GM23338 (cell line): ENCODE measurements at regions not wholly inside any gene's neighbourhood (a gene's known extent, or its start where the extent isn't known, plus 50 kb on each side); places are given as distances from the start of the nearest gene placed in this dataset.

ENCODE experiments used
- ATAC-seq: fragments of 200-7000 bp; cut with Tn5 transposase; 3 replicates; pipeline ENCODE4 v1.9.1; 2020
- DNase-seq: peaks from one replicate; pipeline ENCODE4 v3.0.0-alpha.2; 2015; ENCODE audit warnings: low spot score
- H2AFZ ChIP-seq: fragments of 200-600 bp; sonication (generic); 2 replicates; pipeline ENCODE4 v1.8.0; 2016; ENCODE audit warnings: antibody characterized with exemption, mild to moderate bottlenecking, moderate library complexity
- H3F3A ChIP-seq: fragments of 200-600 bp; sonication (generic); replicated peaks from 2 replicates; pipeline ENCODE4 v1.8.0; 2017; ENCODE audit warnings: antibody characterized with exemption, mixed run types, low read depth
- H3K27ac ChIP-seq: fragments of 200-600 bp; sonication (generic); 2 replicates; pipeline ENCODE4 v1.6.1; 2016; ENCODE audit warnings: low read depth
- H3K27me3 ChIP-seq: fragments of 200-600 bp; sonication (generic); 2 replicates; pipeline ENCODE4 v1.8.0; 2016; ENCODE audit warnings: mild to moderate bottlenecking, mixed run types, moderate library complexity; ENCODE audit not compliant: insufficient read depth
- H3K36me3 ChIP-seq: fragments of 200-600 bp; sonication (generic); 2 replicates; pipeline ENCODE4 v1.8.0; 2016; ENCODE audit warnings: mild to moderate bottlenecking; ENCODE audit not compliant: insufficient read depth
- H3K4me1 ChIP-seq: fragments of 200-600 bp; sonication (generic); 2 replicates; pipeline ENCODE4 v1.8.0; 2016; ENCODE audit warnings: mild to moderate bottlenecking, moderate library complexity; ENCODE audit not compliant: insufficient read depth
- H3K4me2 ChIP-seq: fragments of 200-600 bp; sonication (generic); 2 replicates; pipeline ENCODE4 v1.7.1; 2017; ENCODE audit warnings: mixed run types
- H3K4me3 ChIP-seq: fragments of 200-600 bp; sonication (generic); 2 replicates; pipeline ENCODE4 v1.6.1; 2016; ENCODE audit warnings: mixed run types
- H3K79me2 ChIP-seq: fragments of 200-600 bp; sonication (generic); replicated peaks from 2 replicates; pipeline ENCODE4 v1.8.0; 2017; ENCODE audit warnings: mild to moderate bottlenecking; ENCODE audit not compliant: insufficient read depth
- H3K9me2 ChIP-seq: fragments of 200-600 bp; sonication (generic); 2 replicates; pipeline ENCODE4 v1.8.0; 2017; ENCODE audit not compliant: insufficient read depth
- H4K20me1 ChIP-seq: fragments of 200-600 bp; sonication (generic); replicated peaks from 2 replicates; pipeline ENCODE4 v1.8.0; 2017; ENCODE audit warnings: mild to moderate bottlenecking; ENCODE audit not compliant: insufficient read depth
- H3K27ac Mint-ChIP-seq: 2 replicates; pipeline ENCODE4 v1.8.0; 2020; ENCODE audit warnings: inconsistent platforms, mild to moderate bottlenecking, moderate library complexity, mixed read lengths
- H3K27me3 Mint-ChIP-seq: 3 replicates; pipeline ENCODE4 v1.8.0; 2022; ENCODE audit warnings: low read depth, mild to moderate bottlenecking, moderate library complexity, mixed read lengths, inconsistent platforms; ENCODE audit not compliant: insufficient read depth, poor library complexity
- H3K36me3 Mint-ChIP-seq: 3 replicates; pipeline ENCODE4 v1.8.0; 2021; ENCODE audit warnings: low read depth, mild to moderate bottlenecking, inconsistent platforms, moderate library complexity, mixed read lengths
- H3K4me1 Mint-ChIP-seq: 3 replicates; pipeline ENCODE4 v1.8.0; 2020; ENCODE audit warnings: mild to moderate bottlenecking, inconsistent platforms, mixed read lengths
- H3K4me3 Mint-ChIP-seq: 3 replicates; pipeline ENCODE4 v1.8.0; 2021; ENCODE audit warnings: moderate library complexity, mild to moderate bottlenecking, inconsistent platforms, mixed read lengths
- H3K9me3 Mint-ChIP-seq: 3 replicates; pipeline ENCODE4 v1.8.0; 2020; ENCODE audit warnings: moderate library complexity, mild to moderate bottlenecking, inconsistent platforms, mixed read lengths
- CREB1 ChIP-seq: fragments of 250-450 bp; sonication (Bioruptor Pico); IDR thresholded peaks from 2 replicates; pipeline ENCODE4 v1.5.0; 2020; ENCODE audit warnings: low read depth, mild to moderate bottlenecking, moderate library complexity
- EZH2 ChIP-seq: fragments of 200-600 bp; sonication (generic); IDR thresholded peaks from one replicate; pipeline ENCODE4 v1.8.0; 2017; ENCODE audit warnings: antibody characterized with exemption, mild to moderate bottlenecking, low read depth; ENCODE audit not compliant: unreplicated experiment
- EZH2phosphoT487 ChIP-seq: fragments of 200-600 bp; sonication (generic); IDR thresholded peaks from one replicate; pipeline ENCODE4 v1.8.1; 2018; ENCODE audit warnings: antibody characterized with exemption; ENCODE audit not compliant: unreplicated experiment
- JUNB ChIP-seq: IDR thresholded peaks from one replicate; pipeline ENCODE4 v1.6.1; 2016; ENCODE audit warnings: antibody characterized with exemption; ENCODE audit not compliant: unreplicated experiment
- NANOG ChIP-seq: IDR thresholded peaks from 2 replicates; pipeline ENCODE4 v1.6.1; 2016; ENCODE audit warnings: antibody characterized with exemption, borderline replicate concordance
- POLR2AphosphoS5 ChIP-seq: IDR thresholded peaks from 2 replicates; pipeline ENCODE4 v1.6.1; 2016; ENCODE audit warnings: antibody characterized with exemption, low read depth
- STAT1 ChIP-seq: IDR thresholded peaks from one replicate; pipeline ENCODE4 v1.6.1; 2016; ENCODE audit warnings: antibody characterized with exemption; ENCODE audit not compliant: unreplicated experiment
- ZNF331 ChIP-seq: fragments of 250-450 bp; sonication (Bioruptor Pico); IDR thresholded peaks from 2 replicates; pipeline ENCODE4 v1.5.0; 2020; ENCODE audit warnings: low read depth, mild to moderate bottlenecking, moderate library complexity
- TF ChIP-seq, protein P1 (sequence below): IDR thresholded peaks from 2 replicates; pipeline ENCODE4 v1.6.1; 2016; ENCODE audit warnings: antibody characterized with exemption
- TF ChIP-seq, protein P2 (sequence below), 2 experiments: fragments of 200-600 bp in 1 of 2; sonication (generic) in 1 of 2; conservative IDR thresholded peaks; 2 replicates each; pipeline versions ENCODE4 v1.5.1 to v1.6.1; 2016 to 2017; ENCODE audit warnings: antibody characterized with exemption in 2 of 2, low read depth in 2 of 2, mild to moderate bottlenecking in 2 of 2, moderate library complexity in 1 of 2
- TF ChIP-seq, protein P3 (sequence below): IDR thresholded peaks from one replicate; pipeline ENCODE4 v1.6.1; 2018; ENCODE audit warnings: antibody characterized with exemption; ENCODE audit not compliant: unreplicated experiment
- TF ChIP-seq, protein P4 (sequence below): fragments of 250-450 bp; sonication (Bioruptor Pico); IDR thresholded peaks from 2 replicates; pipeline ENCODE4 v1.5.0; 2020; ENCODE audit warnings: mild to moderate bottlenecking, moderate library complexity

DNA sequence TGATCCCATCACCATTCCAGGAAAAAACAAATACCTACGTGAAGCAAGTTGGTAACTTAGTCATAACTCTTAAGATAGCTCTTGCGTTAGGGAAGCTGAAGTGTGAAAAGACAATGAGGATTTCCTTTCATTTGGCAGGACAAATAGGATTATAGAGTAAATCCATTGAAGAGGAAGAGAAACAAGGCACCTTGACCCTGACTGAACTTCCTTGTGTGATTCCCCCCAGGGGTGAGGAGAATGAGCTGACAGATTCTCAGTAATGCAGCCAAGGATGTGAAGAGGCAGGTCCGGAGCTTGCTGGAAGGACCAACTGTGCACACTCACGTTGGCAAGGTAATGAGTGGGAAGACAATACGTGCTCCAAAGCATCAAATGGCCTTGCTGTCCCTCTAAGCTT is 55.0 kb upstream of the HMCN1 start:
- ATAC-seq = no peak; the same call in 2 of the 3 replicates
- peaks cover 13% of the 10 kb centered on the region for H3K4me1 Mint-ChIP-seq

More for the DNA sequence above, 55.0 kb upstream of the HMCN1 start:
- no peak overlapping the region for H3K4me2 ChIP-seq
- H3K27ac ChIP-seq = no peak overlapping the region
- H3K4me3 ChIP-seq = no peak overlapping the region
- no peak overlapping the region for H3K4me3 Mint-ChIP-seq
- no peaks in the 10 kb centered on the region for H3F3A ChIP-seq
- H3K27me3 ChIP-seq = no peaks in the 10 kb centered on the region
- H3K36me3 Mint-ChIP-seq = no peaks in the 10 kb centered on the region
- no peaks in the 10 kb centered on the region for H3K79me2 ChIP-seq
- no peaks in the 10 kb centered on the region for H3K36me3 ChIP-seq
- H3K27ac Mint-ChIP-seq = no peak overlapping the region
- H4K20me1 ChIP-seq = no peaks in the 10 kb centered on the region
- H3K4me1 ChIP-seq = 0 out of 2 replicates have a peak, but pooled peaks cover 2% of the 10 kb centered on the region
- H3K9me2 ChIP-seq = no peaks in the 10 kb centered on the region
- H3K27me3 Mint-ChIP-seq = no peaks in the 10 kb centered on the region
- no peak for TF ChIP-seq POLR2AphosphoS5
- no peak for TF ChIP-seq ZNF331 (CRISPR knock-in tag)
- TF ChIP-seq CREB1 (CRISPR knock-in tag) = no peak
- TF ChIP-seq, protein P1, sequence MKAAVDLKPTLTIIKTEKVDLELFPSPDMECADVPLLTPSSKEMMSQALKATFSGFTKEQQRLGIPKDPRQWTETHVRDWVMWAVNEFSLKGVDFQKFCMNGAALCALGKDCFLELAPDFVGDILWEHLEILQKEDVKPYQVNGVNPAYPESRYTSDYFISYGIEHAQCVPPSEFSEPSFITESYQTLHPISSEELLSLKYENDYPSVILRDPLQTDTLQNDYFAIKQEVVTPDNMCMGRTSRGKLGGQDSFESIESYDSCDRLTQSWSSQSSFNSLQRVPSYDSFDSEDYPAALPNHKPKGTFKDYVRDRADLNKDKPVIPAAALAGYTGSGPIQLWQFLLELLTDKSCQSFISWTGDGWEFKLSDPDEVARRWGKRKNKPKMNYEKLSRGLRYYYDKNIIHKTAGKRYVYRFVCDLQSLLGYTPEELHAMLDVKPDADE = no peak
- TF ChIP-seq, protein P2, sequence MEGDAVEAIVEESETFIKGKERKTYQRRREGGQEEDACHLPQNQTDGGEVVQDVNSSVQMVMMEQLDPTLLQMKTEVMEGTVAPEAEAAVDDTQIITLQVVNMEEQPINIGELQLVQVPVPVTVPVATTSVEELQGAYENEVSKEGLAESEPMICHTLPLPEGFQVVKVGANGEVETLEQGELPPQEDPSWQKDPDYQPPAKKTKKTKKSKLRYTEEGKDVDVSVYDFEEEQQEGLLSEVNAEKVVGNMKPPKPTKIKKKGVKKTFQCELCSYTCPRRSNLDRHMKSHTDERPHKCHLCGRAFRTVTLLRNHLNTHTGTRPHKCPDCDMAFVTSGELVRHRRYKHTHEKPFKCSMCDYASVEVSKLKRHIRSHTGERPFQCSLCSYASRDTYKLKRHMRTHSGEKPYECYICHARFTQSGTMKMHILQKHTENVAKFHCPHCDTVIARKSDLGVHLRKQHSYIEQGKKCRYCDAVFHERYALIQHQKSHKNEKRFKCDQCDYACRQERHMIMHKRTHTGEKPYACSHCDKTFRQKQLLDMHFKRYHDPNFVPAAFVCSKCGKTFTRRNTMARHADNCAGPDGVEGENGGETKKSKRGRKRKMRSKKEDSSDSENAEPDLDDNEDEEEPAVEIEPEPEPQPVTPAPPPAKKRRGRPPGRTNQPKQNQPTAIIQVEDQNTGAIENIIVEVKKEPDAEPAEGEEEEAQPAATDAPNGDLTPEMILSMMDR (conservative IDR thresholded peaks at IDR 0.05; ENCODE audit: low read depth in 2 of 2) = no peak
- TF ChIP-seq NANOG = no peak
- no peak for TF ChIP-seq STAT1
- TF ChIP-seq, protein P3, sequence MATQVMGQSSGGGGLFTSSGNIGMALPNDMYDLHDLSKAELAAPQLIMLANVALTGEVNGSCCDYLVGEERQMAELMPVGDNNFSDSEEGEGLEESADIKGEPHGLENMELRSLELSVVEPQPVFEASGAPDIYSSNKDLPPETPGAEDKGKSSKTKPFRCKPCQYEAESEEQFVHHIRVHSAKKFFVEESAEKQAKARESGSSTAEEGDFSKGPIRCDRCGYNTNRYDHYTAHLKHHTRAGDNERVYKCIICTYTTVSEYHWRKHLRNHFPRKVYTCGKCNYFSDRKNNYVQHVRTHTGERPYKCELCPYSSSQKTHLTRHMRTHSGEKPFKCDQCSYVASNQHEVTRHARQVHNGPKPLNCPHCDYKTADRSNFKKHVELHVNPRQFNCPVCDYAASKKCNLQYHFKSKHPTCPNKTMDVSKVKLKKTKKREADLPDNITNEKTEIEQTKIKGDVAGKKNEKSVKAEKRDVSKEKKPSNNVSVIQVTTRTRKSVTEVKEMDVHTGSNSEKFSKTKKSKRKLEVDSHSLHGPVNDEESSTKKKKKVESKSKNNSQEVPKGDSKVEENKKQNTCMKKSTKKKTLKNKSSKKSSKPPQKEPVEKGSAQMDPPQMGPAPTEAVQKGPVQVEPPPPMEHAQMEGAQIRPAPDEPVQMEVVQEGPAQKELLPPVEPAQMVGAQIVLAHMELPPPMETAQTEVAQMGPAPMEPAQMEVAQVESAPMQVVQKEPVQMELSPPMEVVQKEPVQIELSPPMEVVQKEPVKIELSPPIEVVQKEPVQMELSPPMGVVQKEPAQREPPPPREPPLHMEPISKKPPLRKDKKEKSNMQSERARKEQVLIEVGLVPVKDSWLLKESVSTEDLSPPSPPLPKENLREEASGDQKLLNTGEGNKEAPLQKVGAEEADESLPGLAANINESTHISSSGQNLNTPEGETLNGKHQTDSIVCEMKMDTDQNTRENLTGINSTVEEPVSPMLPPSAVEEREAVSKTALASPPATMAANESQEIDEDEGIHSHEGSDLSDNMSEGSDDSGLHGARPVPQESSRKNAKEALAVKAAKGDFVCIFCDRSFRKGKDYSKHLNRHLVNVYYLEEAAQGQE = no peak
- TF ChIP-seq, protein P4, sequence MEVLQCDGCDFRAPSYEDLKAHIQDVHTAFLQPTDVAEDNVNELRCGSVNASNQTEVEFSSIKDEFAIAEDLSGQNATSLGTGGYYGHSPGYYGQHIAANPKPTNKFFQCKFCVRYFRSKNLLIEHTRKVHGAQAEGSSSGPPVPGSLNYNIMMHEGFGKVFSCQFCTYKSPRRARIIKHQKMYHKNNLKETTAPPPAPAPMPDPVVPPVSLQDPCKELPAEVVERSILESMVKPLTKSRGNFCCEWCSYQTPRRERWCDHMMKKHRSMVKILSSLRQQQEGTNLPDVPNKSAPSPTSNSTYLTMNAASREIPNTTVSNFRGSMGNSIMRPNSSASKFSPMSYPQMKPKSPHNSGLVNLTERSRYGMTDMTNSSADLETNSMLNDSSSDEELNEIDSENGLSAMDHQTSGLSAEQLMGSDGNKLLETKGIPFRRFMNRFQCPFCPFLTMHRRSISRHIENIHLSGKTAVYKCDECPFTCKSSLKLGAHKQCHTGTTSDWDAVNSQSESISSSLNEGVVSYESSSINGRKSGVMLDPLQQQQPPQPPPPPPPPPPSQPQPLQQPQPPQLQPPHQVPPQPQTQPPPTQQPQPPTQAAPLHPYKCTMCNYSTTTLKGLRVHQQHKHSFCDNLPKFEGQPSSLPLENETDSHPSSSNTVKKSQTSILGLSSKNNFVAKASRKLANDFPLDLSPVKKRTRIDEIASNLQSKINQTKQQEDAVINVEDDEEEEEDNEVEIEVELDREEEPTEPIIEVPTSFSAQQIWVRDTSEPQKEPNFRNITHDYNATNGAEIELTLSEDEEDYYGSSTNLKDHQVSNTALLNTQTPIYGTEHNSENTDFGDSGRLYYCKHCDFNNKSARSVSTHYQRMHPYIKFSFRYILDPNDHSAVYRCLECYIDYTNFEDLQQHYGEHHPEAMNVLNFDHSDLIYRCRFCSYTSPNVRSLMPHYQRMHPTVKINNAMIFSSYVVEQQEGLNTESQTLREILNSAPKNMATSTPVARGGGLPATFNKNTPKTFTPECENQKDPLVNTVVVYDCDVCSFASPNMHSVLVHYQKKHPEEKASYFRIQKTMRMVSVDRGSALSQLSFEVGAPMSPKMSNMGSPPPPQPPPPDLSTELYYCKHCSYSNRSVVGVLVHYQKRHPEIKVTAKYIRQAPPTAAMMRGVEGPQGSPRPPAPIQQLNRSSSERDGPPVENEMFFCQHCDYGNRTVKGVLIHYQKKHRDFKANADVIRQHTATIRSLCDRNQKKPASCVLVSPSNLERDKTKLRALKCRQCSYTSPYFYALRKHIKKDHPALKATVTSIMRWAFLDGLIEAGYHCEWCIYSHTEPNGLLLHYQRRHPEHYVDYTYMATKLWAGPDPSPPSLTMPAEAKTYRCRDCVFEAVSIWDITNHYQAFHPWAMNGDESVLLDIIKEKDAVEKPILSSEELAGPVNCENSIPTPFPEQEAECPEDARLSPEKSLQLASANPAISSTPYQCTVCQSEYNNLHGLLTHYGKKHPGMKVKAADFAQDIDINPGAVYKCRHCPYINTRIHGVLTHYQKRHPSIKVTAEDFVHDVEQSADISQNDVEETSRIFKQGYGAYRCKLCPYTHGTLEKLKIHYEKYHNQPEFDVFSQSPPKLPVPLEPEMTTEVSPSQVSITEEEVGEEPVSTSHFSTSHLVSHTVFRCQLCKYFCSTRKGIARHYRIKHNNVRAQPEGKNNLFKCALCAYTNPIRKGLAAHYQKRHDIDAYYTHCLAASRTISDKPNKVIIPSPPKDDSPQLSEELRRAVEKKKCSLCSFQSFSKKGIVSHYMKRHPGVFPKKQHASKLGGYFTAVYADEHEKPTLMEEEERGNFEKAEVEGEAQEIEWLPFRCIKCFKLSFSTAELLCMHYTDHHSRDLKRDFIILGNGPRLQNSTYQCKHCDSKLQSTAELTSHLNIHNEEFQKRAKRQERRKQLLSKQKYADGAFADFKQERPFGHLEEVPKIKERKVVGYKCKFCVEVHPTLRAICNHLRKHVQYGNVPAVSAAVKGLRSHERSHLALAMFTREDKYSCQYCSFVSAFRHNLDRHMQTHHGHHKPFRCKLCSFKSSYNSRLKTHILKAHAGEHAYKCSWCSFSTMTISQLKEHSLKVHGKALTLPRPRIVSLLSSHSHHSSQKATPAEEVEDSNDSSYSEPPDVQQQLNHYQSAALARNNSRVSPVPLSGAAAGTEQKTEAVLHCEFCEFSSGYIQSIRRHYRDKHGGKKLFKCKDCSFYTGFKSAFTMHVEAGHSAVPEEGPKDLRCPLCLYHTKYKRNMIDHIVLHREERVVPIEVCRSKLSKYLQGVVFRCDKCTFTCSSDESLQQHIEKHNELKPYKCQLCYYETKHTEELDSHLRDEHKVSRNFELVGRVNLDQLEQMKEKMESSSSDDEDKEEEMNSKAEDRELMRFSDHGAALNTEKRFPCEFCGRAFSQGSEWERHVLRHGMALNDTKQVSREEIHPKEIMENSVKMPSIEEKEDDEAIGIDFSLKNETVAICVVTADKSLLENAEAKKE (CRISPR knock-in tag) = no peak
- no peak for TF ChIP-seq EZH2
- TF ChIP-seq EZH2phosphoT487 = no peak
- no peak for TF ChIP-seq JUNB
- no peaks in the 10 kb centered on the region for H3K9me3 Mint-ChIP-seq
- DNase-seq = no peak
- H2AFZ ChIP-seq = peak overlapping the region; percentile 33; the same call in 1 of the 2 replicates
